ENCODE measurements at regions not wholly inside any gene's neighbourhood (a gene's known extent, or its start where the extent isn't known, plus 50 kb on each side); places are given as distances from the start of the nearest gene placed in this dataset.

GRCh38 chr5:8150791-8151190 lies 281.8 kb downstream of the MTRR start (continued):
- TF ChIP-seq GABPA (IDR thresholded peaks at IDR 0.05; ENCODE audit: borderline replicate concordance, insufficient read depth, low read length): no peak
- TF ChIP-seq TAF7 (optimal IDR thresholded peaks at IDR 0.05; ENCODE audit: borderline replicate concordance, low read depth, low read length): no peak
- TF ChIP-seq ATF3 (IDR thresholded peaks at IDR 0.05; ENCODE audit: insufficient read depth, low read depth, low read length): no peak

All from H1 (cell line).